IMR-90 (cell line): ENCODE measurements at regions not wholly inside any gene's neighbourhood (a gene's known extent, or its start where the extent isn't known, plus 50 kb on each side); places are given as distances from the start of the nearest gene placed in this dataset.

Experiments
- ATAC-seq: fragments of 200-7000 bp; cut with Tn5 transposase; 2 replicates; pipeline ENCODE4 v1.9.1; 2020; ENCODE audit warnings: low read depth, mild to moderate bottlenecking, moderate library complexity
- BruUV-seq: library from RNA; stranded (reverse); fragments of 400-500 nt; replicated peaks from 2 replicates; lab custom pipeline; 2021; lab: Mats Ljungman, UMichigan
- CTCF ChIA-PET: fragments of 300-600 bp; formaldehyde crosslinking; extraction: SDS; loops from one replicate; lab custom pipeline; 2021; ENCODE audit warnings: antibody characterized with exemption; lab: Yijun Ruan, JAX
- POLR2A ChIA-PET: fragments of 300-600 bp; sonication (Branson Sonifier 250); formaldehyde crosslinking; loops from one replicate; lab custom pipeline; 2022; ENCODE audit warnings: antibody characterized with exemption; ENCODE audit not compliant: unreplicated experiment; lab: Charles Lee
- DNase-seq: peaks from one replicate; pipeline ENCODE4 v3.0.0; 2013
- H2AFZ ChIP-seq: replicated peaks from 2 replicates; pipeline ENCODE3; 2013; ENCODE audit warnings: low read length, mild to moderate bottlenecking; ENCODE audit not compliant: poor library complexity
- H2AK5ac ChIP-seq: 2 replicates; pipeline ENCODE4 v1.6.1; 2013; ENCODE audit warnings: low read depth, low read length, inconsistent platforms
- H2AK9ac ChIP-seq: replicated peaks from 2 replicates; pipeline ENCODE3; 2013; ENCODE audit warnings: mild to moderate bottlenecking, low read depth, low read length, moderate library complexity; ENCODE audit not compliant: poor library complexity
- H2BK120ac ChIP-seq: 2 replicates; pipeline ENCODE4 v1.6.1; 2013; ENCODE audit warnings: low read depth, low read length, inconsistent platforms
- H2BK15ac ChIP-seq: 3 replicates; pipeline ENCODE4 v1.6.1; 2013; ENCODE audit warnings: low read depth, low read length, inconsistent platforms
- H2BK20ac ChIP-seq: 2 replicates; pipeline ENCODE4 v1.6.1; 2013; ENCODE audit warnings: low read depth, mild to moderate bottlenecking, inconsistent platforms, low read length, moderate library complexity
- H2BK5ac ChIP-seq: 2 replicates; pipeline ENCODE4 v1.6.1; 2013; ENCODE audit warnings: mild to moderate bottlenecking, low read depth, low read length, inconsistent platforms; ENCODE audit not compliant: poor library complexity, severe bottlenecking
- H3K14ac ChIP-seq: replicated peaks from 2 replicates; pipeline ENCODE4 v1.6.1; 2013; ENCODE audit warnings: low read depth, low read length, inconsistent platforms
- H3K18ac ChIP-seq: 2 replicates; pipeline ENCODE4 v1.6.1; 2013; ENCODE audit warnings: low read depth, low read length, control low read depth
- H3K23ac ChIP-seq: 2 replicates; pipeline ENCODE4 v1.6.1; 2013; ENCODE audit warnings: low read depth, low read length, inconsistent platforms
- H3K27ac ChIP-seq: 2 replicates; pipeline ENCODE4 v1.5.1; 2013; ENCODE audit warnings: mild to moderate bottlenecking, control low read depth, low read length; ENCODE audit not compliant: insufficient read depth
- H3K27me3 ChIP-seq: 2 replicates; pipeline ENCODE4 v1.6.1; 2013; ENCODE audit warnings: low read length; ENCODE audit not compliant: control insufficient read depth, insufficient read depth
- H3K36me3 ChIP-seq: 2 replicates; pipeline ENCODE4 v1.6.1; 2013; ENCODE audit warnings: low read length, mixed read lengths; ENCODE audit not compliant: control insufficient read depth, insufficient read depth
- H3K4ac ChIP-seq: 2 replicates; pipeline ENCODE4 v1.6.1; 2013; ENCODE audit warnings: low read depth, low read length, inconsistent platforms
- H3K4me1 ChIP-seq: 2 replicates; pipeline ENCODE4 v1.6.1; 2013; ENCODE audit warnings: low read length, mixed read lengths; ENCODE audit not compliant: control insufficient read depth, insufficient read depth
- H3K4me2 ChIP-seq: 2 replicates; pipeline ENCODE4 v1.6.1; 2013; ENCODE audit warnings: low read depth, mild to moderate bottlenecking, control low read depth, low read length, moderate library complexity
- H3K4me3 ChIP-seq: 2 replicates; pipeline ENCODE4 v1.5.1; 2013; ENCODE audit warnings: low read depth, mild to moderate bottlenecking, control low read depth, low read length, moderate library complexity; ENCODE audit not compliant: insufficient read depth
- H3K56ac ChIP-seq: 2 replicates; pipeline ENCODE4 v1.6.1; 2013; ENCODE audit warnings: low read length, inconsistent platforms; ENCODE audit not compliant: insufficient read depth; ENCODE audit errors: extremely low read depth
- H3K79me1 ChIP-seq, 2 experiments: 2 replicates each; pipeline ENCODE4 v1.6.1; 2013; ENCODE audit warnings: low read length in 2 of 2, inconsistent platforms in 1 of 2, low read depth in 1 of 2
- H3K9ac ChIP-seq: 2 replicates; pipeline ENCODE4 v1.6.1; 2013; ENCODE audit warnings: low read depth, low read length, control low read depth
- H3K9me1 ChIP-seq: 2 replicates; pipeline ENCODE4 v1.6.1; 2013; ENCODE audit warnings: low read length, inconsistent platforms; ENCODE audit not compliant: insufficient read depth
- H3K9me3 ChIP-seq: 2 replicates; pipeline ENCODE4 v1.6.1; 2013; ENCODE audit warnings: low read length; ENCODE audit not compliant: control insufficient read depth, insufficient read depth
- H4K20me1 ChIP-seq: 2 replicates; pipeline ENCODE4 v1.6.1; 2013; ENCODE audit warnings: low read length, inconsistent platforms; ENCODE audit not compliant: insufficient read depth
- H4K5ac ChIP-seq: 2 replicates; pipeline ENCODE4 v1.6.1; 2013; ENCODE audit warnings: mild to moderate bottlenecking, low read depth, low read length, control low read depth
- H4K8ac ChIP-seq, 2 experiments: 2 replicates each; pipeline ENCODE4 v1.6.1; 2013; ENCODE audit warnings: low read depth in 2 of 2, low read length in 2 of 2, control low read depth in 1 of 2, inconsistent platforms in 1 of 2
- H4K91ac ChIP-seq: 2 replicates; pipeline ENCODE4 v1.6.1; 2013; ENCODE audit warnings: low read depth, low read length, inconsistent platforms; ENCODE audit not compliant: insufficient read depth
- FOS ChIP-seq: fragments of 150-350 bp; IDR thresholded peaks from 2 replicates; pipeline ENCODE4 v1.6.1; 2016; ENCODE audit warnings: low read depth, low read length
- RAD21 ChIP-seq: IDR thresholded peaks from 2 replicates; pipeline ENCODE4 v1.6.1; 2012; ENCODE audit warnings: low read length, improper control_type of control experiment
- WGBS, 2 experiments: methylation state at CpG; one replicate each; pipeline versions ENCODE4 v1.1.5 to v1.1.7; 2013; ENCODE audit warnings: missing lambda C conversion rate in 2 of 2; ENCODE audit not compliant: insufficient read length in 1 of 2; ENCODE audit errors: extremely low coverage in 2 of 2; 5-methylcytosine and 5-hydroxymethylcytosine counted together
- dilution Hi-C: fragments of 300-500 bp; cut with HindIII; formaldehyde crosslinking; loops from one replicate; pipeline ENCODE4 v1.14.3; 2018; ENCODE audit warnings: low sequenced_read_pairs; ENCODE audit not compliant: unreplicated experiment
- in situ Hi-C: fragments of 300-500 bp; cut with MboI; formaldehyde crosslinking; loops from 3 replicates; pipeline ENCODE4 v1.14.3; 2019; ENCODE audit warnings: low sequenced_read_pairs, inconsistent platforms, mixed read lengths
- intact Hi-C: fragments of 100-400 bp; cut with micrococcal nuclease; formaldehyde crosslinking; loops from 2 replicates; pipeline ENCODE4 v1.10.0; 2022

- CTCF ChIA-PET = no interaction called here
- no peak overlapping the region for H3K4me2 ChIP-seq
- POLR2A ChIA-PET = no interaction called here
Measured at GRCh38 chr4:175531405-175532091, 280.5 kb downstream of the GPM6A start.

More at GRCh38 chr4:175531405-175532091, 280.5 kb downstream of the GPM6A start:
- Histone ChIP-seq H3K4me3 (no peak overlapping the region), H3K27me3 (no peaks in the 10 kb centered on the region), H3K9me1 (no peaks in the 10 kb centered on the region), H2AFZ (no peak overlapping the region), H3K56ac (no peak overlapping the region), H2BK15ac (no peak overlapping the region), H2BK20ac (peak overlapping the region; percentile 82; the same call in 1 of the 2 replicates), H3K79me1 (no peaks in the 10 kb centered on the region), H3K27ac (no peak overlapping the region), H3K9me3 (peaks cover 2% of the 10 kb centered on the region; the same call in 1 of the 2 replicates), H4K91ac (no peak overlapping the region), H3K36me3 (no peaks in the 10 kb centered on the region), H4K20me1 (no peaks in the 10 kb centered on the region), H3K18ac (no peak overlapping the region), H4K8ac (no peak overlapping the region), H2AK9ac (no peak overlapping the region), H2AK5ac (no peak overlapping the region), H3K9ac (no peak overlapping the region), H4K5ac (no peak overlapping the region), H2BK5ac (no peak overlapping the region), H3K23ac (no peak overlapping the region), H3K4ac (no peak overlapping the region), H3K4me1 (no peaks in the 10 kb centered on the region), H2BK120ac (0 out of 2 replicates have a peak overlapping the region, but pooled peaks have one; percentile 52), H3K14ac (no peak overlapping the region)
- dilution Hi-C loops (no loop called here), intact Hi-C loops (loop anchor here (10.0 kb wide), 1 partner anchor 117 kb away; no protein-coding TSS in a partner anchor), in situ Hi-C loops (loop anchor here (25.0 kb wide), 2 partner anchors 769 to 1169 kb away; no protein-coding TSS in a partner anchor)
- ATAC-seq = peak; percentile 62
- DNase-seq = peak; percentile 72
- WGBS, 2 experiments = no CpG with 5 or more reads among the region's 4 CpGs
- BruUV-seq = no TSS peak
- TF ChIP-seq RAD21 (no peak), FOS (peak; percentile 66; the same call in 1 of the 2 replicates)
